ENCODE measurements at regions not wholly inside any gene's neighbourhood (a gene's known extent, or its start where the extent isn't known, plus 50 kb on each side); places are given as distances from the start of the nearest gene placed in this dataset.

DNA sequence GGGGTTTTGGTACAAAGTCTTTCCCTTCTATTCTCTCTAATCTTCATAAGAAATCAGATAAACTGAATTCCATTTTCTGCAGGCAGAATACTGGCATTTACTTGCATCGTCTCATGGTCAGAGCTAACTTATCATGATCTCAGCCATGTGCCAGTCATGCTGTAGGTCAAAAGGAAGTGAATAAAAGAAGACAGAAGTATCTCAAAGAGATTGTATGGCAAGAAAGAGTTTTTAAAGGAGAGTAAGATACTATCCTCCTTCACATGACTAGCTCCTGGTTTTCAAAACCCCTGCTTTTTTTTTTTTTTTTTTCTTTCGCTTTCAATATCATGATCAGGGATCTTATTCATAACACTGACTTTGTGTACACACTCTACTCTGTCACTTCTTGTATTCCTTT is 398.3 kb downstream of the C6orf118 start:
- TF ChIP-seq, protein P1, sequence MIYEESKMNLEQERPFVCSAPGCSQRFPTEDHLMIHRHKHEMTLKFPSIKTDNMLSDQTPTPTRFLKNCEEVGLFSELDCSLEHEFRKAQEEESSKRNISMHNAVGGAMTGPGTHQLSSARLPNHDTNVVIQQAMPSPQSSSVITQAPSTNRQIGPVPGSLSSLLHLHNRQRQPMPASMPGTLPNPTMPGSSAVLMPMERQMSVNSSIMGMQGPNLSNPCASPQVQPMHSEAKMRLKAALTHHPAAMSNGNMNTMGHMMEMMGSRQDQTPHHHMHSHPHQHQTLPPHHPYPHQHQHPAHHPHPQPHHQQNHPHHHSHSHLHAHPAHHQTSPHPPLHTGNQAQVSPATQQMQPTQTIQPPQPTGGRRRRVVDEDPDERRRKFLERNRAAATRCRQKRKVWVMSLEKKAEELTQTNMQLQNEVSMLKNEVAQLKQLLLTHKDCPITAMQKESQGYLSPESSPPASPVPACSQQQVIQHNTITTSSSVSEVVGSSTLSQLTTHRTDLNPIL (CRISPR knock-in tag; IDR thresholded peaks at IDR 0.05; ENCODE audit: low read depth) = no peak
- no peak for TF ChIP-seq TCF4 (CRISPR knock-in tag; IDR thresholded peaks at IDR 0.05; ENCODE audit: borderline replicate concordance)
- TF ChIP-seq ZNF70 (CRISPR knock-in tag; IDR thresholded peaks at IDR 0.05) = no peak
- no peak for ATAC-seq

DNA sequence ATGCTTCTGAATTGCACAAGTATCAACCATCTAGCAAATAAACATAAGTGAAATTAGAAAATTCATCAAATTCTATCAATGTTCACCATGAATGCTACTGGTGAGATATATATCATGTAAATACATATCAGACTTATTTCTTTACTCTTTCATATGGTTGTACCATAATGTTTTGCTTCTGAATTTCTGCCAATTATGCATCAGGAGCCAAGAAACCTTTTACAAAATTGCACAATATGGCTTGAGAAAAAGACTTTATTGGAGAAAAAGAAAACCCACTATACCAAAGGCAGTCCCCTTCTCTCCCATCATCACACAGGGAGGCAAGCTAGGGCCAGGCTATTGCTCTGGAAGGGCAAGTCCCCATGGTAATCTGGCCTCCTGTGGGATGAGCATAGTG is 402.6 kb downstream of the C6orf118 start:
- TF ChIP-seq ZFP30 (CRISPR knock-in tag; IDR thresholded peaks at IDR 0.05) (no peak), ZNF8 (CRISPR knock-in tag; IDR thresholded peaks at IDR 0.05) (no peak), ZFP3 (CRISPR knock-in tag; IDR thresholded peaks at IDR 0.05) (no peak), BACH2 (CRISPR knock-in tag; IDR thresholded peaks at IDR 0.05; ENCODE audit: borderline replicate concordance) (no peak), CSDC2 (CRISPR knock-in tag; IDR thresholded peaks at IDR 0.05) (no peak), PPARA (CRISPR knock-in tag; IDR thresholded peaks at IDR 0.05; ENCODE audit: borderline replicate concordance) (no peak), RARB (CRISPR knock-in tag; IDR thresholded peaks at IDR 0.05) (no peak), ZNF565 (CRISPR knock-in tag; conservative IDR thresholded peaks at IDR 0.05; ENCODE audit: low read depth) (no peak), TCF4 (CRISPR knock-in tag; IDR thresholded peaks at IDR 0.05; ENCODE audit: borderline replicate concordance) (no peak), ZNF70 (CRISPR knock-in tag; IDR thresholded peaks at IDR 0.05) (no peak), ISL1 (CRISPR knock-in tag; IDR thresholded peaks at IDR 0.05) (no peak), GLIS3 (CRISPR knock-in tag; IDR thresholded peaks at IDR 0.05) (no peak), OSR1 (CRISPR knock-in tag; IDR thresholded peaks at IDR 0.05) (no peak), ARNTL (CRISPR knock-in tag; IDR thresholded peaks at IDR 0.05; ENCODE audit: borderline replicate concordance, low read depth) (no peak), TOX (CRISPR knock-in tag; IDR thresholded peaks at IDR 0.05; ENCODE audit: borderline replicate concordance) (no peak), ESRRG (CRISPR knock-in tag; IDR thresholded peaks at IDR 0.05) (no peak)
- TF ChIP-seq, protein P2, sequence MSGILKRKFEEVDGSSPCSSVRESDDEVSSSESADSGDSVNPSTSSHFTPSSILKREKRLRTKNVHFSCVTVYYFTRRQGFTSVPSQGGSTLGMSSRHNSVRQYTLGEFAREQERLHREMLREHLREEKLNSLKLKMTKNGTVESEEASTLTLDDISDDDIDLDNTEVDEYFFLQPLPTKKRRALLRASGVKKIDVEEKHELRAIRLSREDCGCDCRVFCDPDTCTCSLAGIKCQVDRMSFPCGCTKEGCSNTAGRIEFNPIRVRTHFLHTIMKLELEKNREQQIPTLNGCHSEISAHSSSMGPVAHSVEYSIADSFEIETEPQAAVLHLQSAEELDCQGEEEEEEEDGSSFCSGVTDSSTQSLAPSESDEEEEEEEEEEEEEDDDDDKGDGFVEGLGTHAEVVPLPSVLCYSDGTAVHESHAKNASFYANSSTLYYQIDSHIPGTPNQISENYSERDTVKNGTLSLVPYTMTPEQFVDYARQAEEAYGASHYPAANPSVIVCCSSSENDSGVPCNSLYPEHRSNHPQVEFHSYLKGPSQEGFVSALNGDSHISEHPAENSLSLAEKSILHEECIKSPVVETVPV (CRISPR knock-in tag; IDR thresholded peaks at IDR 0.05) = no peak
- TF ChIP-seq, protein P3, sequence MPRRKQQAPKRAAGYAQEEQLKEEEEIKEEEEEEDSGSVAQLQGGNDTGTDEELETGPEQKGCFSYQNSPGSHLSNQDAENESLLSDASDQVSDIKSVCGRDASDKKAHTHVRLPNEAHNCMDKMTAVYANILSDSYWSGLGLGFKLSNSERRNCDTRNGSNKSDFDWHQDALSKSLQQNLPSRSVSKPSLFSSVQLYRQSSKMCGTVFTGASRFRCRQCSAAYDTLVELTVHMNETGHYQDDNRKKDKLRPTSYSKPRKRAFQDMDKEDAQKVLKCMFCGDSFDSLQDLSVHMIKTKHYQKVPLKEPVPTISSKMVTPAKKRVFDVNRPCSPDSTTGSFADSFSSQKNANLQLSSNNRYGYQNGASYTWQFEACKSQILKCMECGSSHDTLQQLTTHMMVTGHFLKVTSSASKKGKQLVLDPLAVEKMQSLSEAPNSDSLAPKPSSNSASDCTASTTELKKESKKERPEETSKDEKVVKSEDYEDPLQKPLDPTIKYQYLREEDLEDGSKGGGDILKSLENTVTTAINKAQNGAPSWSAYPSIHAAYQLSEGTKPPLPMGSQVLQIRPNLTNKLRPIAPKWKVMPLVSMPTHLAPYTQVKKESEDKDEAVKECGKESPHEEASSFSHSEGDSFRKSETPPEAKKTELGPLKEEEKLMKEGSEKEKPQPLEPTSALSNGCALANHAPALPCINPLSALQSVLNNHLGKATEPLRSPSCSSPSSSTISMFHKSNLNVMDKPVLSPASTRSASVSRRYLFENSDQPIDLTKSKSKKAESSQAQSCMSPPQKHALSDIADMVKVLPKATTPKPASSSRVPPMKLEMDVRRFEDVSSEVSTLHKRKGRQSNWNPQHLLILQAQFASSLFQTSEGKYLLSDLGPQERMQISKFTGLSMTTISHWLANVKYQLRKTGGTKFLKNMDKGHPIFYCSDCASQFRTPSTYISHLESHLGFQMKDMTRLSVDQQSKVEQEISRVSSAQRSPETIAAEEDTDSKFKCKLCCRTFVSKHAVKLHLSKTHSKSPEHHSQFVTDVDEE (CRISPR knock-in tag; IDR thresholded peaks at IDR 0.05) = no peak
- no peak for ATAC-seq

DNA sequence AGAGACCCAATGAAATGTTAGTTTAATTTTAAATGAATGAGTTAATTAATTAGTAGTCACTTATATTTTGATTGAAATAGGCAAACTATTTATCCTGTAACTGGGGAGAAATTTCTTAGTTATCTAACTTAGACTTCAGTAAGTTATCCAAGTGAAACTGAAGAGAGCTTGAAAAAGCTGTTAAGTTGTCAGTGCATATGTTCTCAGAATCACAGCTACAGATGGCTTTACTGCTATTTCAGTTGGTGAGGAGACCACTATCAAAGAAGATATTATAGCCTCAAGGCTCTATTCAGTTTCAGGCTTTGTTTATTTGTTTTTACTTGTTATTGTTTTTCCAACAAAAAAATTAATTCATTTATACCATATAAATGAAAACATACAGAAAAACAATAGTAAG is 404.1 kb downstream of the C6orf118 start:
- no peak for TF ChIP-seq TOX (CRISPR knock-in tag; IDR thresholded peaks at IDR 0.05; ENCODE audit: borderline replicate concordance)
- TF ChIP-seq, protein P4, sequence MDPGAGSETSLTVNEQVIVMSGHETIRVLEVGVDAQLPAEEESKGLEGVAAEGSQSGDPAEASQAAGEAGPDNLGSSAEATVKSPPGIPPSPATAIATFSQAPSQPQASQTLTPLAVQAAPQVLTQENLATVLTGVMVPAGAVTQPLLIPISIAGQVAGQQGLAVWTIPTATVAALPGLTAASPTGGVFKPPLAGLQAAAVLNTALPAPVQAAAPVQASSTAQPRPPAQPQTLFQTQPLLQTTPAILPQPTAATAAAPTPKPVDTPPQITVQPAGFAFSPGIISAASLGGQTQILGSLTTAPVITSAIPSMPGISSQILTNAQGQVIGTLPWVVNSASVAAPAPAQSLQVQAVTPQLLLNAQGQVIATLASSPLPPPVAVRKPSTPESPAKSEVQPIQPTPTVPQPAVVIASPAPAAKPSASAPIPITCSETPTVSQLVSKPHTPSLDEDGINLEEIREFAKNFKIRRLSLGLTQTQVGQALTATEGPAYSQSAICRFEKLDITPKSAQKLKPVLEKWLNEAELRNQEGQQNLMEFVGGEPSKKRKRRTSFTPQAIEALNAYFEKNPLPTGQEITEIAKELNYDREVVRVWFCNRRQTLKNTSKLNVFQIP (CRISPR knock-in tag; IDR thresholded peaks at IDR 0.05; ENCODE audit: borderline replicate concordance, low read depth) = no peak
- TF ChIP-seq, protein P2 (CRISPR knock-in tag; IDR thresholded peaks at IDR 0.05) = no peak
- TF ChIP-seq BACH2 (CRISPR knock-in tag; IDR thresholded peaks at IDR 0.05; ENCODE audit: borderline replicate concordance) = no peak
- TF ChIP-seq ESRRG (CRISPR knock-in tag; IDR thresholded peaks at IDR 0.05) = no peak
- no peak for TF ChIP-seq SNAI2 (CRISPR knock-in tag; IDR thresholded peaks at IDR 0.05)
- TF ChIP-seq ZNF8 (CRISPR knock-in tag; IDR thresholded peaks at IDR 0.05) = no peak
- TF ChIP-seq, protein P1 (CRISPR knock-in tag; IDR thresholded peaks at IDR 0.05; ENCODE audit: low read depth) = no peak
- no peak for TF ChIP-seq PPARA (CRISPR knock-in tag; IDR thresholded peaks at IDR 0.05; ENCODE audit: borderline replicate concordance)
- TF ChIP-seq ISL1 (CRISPR knock-in tag; IDR thresholded peaks at IDR 0.05) = no peak
- no peak for TF ChIP-seq CSDC2 (CRISPR knock-in tag; IDR thresholded peaks at IDR 0.05)
- no peak for TF ChIP-seq OSR1 (CRISPR knock-in tag; IDR thresholded peaks at IDR 0.05)
- no peak for TF ChIP-seq ZFP3 (CRISPR knock-in tag; IDR thresholded peaks at IDR 0.05)
- TF ChIP-seq, protein P5, sequence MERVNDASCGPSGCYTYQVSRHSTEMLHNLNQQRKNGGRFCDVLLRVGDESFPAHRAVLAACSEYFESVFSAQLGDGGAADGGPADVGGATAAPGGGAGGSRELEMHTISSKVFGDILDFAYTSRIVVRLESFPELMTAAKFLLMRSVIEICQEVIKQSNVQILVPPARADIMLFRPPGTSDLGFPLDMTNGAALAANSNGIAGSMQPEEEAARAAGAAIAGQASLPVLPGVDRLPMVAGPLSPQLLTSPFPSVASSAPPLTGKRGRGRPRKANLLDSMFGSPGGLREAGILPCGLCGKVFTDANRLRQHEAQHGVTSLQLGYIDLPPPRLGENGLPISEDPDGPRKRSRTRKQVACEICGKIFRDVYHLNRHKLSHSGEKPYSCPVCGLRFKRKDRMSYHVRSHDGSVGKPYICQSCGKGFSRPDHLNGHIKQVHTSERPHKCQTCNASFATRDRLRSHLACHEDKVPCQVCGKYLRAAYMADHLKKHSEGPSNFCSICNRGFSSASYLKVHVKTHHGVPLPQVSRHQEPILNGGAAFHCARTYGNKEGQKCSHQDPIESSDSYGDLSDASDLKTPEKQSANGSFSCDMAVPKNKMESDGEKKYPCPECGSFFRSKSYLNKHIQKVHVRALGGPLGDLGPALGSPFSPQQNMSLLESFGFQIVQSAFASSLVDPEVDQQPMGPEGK (CRISPR knock-in tag; IDR thresholded peaks at IDR 0.05; ENCODE audit: borderline replicate concordance) = no peak
- no peak for TF ChIP-seq TCF4 (CRISPR knock-in tag; IDR thresholded peaks at IDR 0.05; ENCODE audit: borderline replicate concordance)
- TF ChIP-seq ARNTL (CRISPR knock-in tag; IDR thresholded peaks at IDR 0.05; ENCODE audit: borderline replicate concordance, low read depth) = no peak
- no peak for TF ChIP-seq RARB (CRISPR knock-in tag; IDR thresholded peaks at IDR 0.05)
- TF ChIP-seq ZNF565 (CRISPR knock-in tag; conservative IDR thresholded peaks at IDR 0.05; ENCODE audit: low read depth) = no peak
- TF ChIP-seq ZFP30 (CRISPR knock-in tag; IDR thresholded peaks at IDR 0.05) = no peak
- no peak for TF ChIP-seq GLIS3 (CRISPR knock-in tag; IDR thresholded peaks at IDR 0.05)
- no peak for ATAC-seq

Data from SK-N-SH treated with all-trans-retinoic acid at 6 μM for 48 hours (cell line).